Stromal cell of bone marrow (primary cell): ENCODE measurements at regions not wholly inside any gene's neighbourhood (a gene's known extent, or its start where the extent isn't known, plus 50 kb on each side); places are given as distances from the start of the nearest gene placed in this dataset.
A peak's percentile ranks its signal among the peaks of the same experiment; 100 is the strongest.

Experiments
- DNase-seq: peaks from one replicate; pipeline ENCODE4 v3.0.0-alpha.2; 2012; ENCODE audit warnings: low read depth

DNA sequence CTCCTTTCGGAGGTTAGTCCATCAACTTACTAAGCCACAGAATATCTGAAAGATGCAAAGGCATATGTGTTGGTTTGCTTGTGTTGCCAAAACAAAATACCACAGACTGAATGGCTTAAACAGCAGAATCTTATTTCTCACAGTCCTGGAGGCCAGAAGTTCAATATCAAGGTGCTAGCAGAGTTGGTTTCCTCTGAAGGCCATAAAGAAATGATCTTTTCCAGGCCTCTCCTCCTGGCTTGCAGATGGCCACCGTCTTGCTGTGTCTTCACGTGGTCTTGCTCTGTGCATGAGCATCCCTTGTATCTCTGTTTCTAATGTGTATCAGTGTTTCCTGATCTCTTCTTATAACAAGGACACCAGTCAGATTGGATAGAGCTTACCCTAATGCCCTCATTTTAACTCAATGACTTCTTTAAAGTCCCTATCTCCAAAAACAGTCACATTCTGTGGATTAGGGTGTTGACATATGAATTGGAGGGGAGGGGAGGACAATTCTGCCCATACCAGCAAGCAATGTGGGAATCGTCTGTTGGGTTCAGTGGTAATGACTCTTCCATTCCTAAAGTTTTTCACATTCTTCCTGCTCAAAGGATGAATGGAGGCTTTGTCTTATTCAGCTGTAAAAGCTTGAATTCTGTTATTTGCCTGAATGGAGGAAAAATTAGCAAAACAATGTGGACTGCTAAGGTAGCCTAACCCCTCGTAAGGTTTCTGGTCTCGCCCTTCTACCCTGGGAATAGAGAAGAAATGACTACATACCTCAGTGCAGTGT, 715.7 kb downstream of the DIAPH3 start:
- no peak for DNase-seq

DNA sequence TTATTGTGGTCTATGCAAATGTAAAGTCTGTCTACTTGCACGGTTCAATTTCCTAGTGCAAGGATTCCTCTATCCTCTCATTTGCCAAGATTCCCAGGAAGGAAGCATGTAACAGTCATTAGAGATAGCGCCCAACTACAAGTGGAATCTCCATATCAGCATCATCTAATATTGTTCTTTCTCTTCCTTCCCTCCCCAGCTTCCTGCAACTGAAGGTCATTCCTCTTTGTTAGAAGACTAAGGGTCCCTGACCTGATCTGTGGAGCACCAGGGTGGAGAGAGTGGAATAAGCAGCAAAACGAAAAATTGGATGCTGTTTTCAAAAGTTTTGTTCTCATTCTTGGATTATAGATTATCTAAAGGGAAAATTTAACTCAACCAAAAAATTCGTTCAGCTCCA, 714.0 kb downstream of the DIAPH3 start:
- no peak for DNase-seq

DNA sequence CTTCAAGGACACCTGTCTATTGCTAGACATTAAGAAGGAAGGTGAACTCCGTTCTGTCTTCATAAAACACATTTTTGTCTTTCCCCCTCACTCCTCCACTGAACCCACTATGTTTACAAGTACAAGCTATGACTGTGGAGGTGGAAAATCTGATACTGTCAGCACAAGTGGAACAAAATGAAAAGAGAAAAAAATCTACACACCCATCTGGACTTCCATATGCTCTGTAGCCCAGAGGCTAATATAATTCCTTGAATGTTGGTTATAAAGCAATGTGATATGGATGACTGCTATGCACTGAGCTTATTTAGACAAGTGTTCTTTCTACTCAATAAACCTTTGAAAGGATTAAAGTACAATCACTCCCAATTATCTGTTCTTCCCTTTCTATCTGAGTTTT, 713.5 kb downstream of the DIAPH3 start:
- DNase-seq = no peak

DNA sequence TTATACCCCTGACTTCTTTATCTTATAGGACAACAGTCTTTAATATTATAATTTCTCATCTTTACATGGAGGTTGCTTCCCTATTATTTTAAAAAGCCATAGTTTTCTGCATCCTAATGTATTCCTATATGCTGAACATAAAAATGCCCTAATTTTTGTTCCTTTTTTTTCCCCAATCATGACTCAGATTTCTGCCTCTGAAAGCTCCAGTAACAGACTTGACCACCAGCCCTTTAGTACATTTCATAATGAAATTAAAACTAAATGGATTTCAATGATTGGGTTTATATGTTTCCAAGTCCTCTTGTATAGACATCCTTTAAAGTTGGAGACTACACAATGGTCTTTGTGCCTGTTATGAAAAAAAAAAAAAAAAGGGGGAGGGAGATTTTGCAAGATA, 712.5 kb downstream of the DIAPH3 start:
- DNase-seq = no peak

DNA sequence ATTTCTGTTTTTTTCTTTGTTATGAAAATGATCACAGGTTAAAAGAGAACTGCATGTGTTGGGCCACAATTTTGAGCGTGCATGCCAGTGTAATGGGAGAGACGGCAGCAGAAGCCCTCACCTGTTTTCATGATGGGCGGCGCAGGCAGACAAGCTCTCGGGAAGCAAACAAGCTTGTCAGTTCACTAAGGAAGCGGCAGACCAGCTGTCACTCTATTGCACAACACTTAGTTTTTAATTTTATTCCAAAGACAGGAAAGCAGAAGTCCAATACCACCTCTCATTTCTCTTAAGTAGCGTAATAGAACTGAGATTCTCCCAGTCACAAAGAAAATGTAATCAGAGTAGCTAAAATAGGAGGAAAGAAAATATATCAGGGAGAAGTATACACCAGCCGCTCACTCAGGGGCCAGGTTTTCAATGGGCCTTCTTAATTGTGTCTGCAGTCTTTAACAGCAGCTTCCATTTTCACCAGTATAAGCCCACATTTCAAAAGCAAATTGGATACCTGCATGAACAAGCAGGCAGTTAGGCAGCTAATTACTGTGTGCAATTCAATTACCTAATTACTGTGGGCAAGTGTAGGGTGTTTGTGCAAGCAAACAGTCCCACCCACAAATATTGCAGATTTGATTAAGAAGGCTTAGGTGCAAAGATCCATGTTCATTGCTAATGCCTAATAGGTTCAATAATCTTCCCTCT, 711.4 kb downstream of the DIAPH3 start:
- no peak for DNase-seq

DNA sequence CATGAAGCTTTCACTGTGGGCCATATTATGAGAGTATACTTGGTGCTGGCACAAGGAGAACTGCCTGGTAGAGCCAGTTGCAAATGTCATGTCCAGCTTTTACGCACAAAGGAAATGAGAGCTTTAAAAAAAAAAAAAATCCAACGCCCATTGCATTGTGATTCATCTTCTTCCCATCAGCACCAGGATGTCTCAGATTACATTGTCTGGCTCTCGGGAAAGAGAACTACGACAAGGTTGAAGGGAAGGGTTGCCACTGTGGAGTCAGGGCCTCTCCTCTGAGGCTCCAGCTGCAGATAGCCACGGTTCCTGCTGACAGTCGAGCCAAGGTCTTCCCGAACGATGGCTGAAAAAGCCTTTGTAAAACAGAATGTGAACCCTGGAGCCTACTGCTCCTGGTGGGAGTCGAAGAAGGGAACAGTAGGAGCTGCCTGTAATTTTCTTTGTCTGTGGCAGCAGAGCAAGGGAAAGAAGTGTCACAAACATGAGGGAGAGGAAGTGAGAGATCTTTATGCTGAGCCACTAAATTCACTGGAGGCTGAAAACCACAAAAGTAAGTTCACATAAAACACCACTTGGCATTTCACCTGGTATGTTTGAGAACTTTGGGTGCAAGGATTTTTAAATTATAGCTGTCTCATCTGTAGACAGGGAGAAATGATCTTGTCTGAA, 704.7 kb downstream of the DIAPH3 start:
- peak; percentile 54 for DNase-seq

DNA sequence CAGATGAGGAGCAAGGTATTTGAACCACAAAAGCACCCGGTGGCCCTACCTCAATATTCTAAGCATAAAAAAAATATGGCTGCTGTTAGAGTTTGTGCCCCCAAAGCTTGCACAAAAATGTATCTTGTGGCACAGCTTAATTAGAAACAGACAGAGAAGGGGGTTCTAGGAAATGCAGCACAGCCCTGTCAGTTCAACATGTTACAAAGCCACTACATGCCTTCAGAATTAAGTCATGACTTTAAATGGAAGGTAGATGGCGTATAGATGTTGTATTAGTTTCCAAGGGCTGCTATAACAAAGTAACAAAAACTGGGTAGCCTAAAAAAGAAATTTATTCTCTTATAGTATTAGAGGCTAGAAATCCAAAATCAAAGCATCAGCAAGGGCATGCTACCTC, 703.8 kb downstream of the DIAPH3 start:
- DNase-seq = no peak

DNA sequence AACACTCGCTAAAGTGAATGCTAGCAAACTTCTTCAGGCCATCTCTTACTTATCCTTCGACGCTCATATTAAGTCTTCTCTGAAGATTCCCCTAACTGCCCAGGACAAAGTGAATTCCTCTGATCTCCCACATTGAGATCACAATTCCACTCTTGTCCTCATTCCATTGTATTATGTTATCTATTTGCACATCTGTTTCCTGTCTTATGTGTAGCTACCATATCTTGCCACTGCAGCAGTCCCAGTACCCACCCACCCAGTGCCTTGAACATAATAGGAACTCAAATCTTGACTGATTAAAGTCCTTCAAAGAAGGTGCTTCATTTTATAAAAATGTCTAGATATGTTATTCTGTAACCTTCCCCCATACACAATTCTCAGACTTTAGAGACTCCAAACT, 702.3 kb downstream of the DIAPH3 start:
- DNase-seq = no peak

DNA sequence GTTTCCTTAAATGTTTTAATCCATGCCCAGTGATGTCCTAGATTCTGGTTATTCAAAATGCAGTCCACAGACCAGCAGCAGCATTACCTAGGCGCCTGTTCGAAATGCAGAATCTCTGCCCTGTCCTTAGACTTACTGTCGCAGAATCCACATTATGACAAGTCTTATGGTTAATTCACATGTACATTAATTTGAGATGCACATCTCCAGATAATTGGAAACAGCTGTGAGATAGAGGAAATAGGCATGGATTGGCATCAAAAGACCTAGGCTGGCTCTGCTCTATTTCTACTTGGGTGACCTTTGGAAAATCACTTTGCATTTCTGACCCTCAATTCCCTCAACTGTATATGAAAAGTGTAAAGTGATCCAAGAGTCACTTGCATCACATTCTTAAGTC, 700.7 kb downstream of the DIAPH3 start:
- DNase-seq = no peak

DNA sequence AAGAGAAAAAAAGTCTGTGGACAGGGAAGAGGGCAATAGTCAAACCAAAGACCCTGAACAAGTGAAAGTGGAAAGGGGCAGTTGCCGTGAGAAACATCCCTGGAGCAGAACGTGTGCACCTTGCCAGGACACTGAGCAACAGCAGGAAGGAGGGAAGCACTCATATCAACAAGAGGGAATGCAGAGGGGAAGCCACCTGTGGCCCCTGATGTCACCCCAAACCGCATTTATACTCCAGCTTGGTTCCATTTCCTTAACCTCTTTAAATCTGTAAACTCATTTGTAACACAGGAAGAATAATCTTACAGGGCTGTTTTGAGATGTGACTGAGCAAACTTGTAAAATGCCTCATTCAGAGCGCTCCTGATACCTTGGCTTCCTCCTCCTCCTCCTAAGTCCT, 698.8 kb downstream of the DIAPH3 start:
- DNase-seq = no peak

DNA sequence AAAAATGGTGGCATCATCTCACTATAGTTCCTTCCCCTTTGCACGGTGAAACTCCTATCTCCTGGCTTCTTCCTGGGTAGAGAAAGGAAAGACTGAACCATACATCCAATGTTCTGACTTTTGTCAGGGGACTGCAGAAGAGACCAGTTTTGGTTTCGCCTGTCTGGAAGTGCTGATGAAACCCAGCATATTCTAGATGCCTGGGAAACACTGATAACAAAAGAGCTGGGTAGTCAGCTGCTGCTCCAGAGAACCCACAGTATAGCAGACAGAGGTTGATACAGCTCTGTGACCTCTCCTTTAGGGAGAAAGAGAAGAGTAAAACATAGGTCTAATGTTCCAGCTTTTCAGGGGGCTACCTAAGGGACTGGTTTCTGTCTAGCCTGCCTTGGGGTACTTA, 695.3 kb downstream of the DIAPH3 start:
- no peak for DNase-seq

DNA sequence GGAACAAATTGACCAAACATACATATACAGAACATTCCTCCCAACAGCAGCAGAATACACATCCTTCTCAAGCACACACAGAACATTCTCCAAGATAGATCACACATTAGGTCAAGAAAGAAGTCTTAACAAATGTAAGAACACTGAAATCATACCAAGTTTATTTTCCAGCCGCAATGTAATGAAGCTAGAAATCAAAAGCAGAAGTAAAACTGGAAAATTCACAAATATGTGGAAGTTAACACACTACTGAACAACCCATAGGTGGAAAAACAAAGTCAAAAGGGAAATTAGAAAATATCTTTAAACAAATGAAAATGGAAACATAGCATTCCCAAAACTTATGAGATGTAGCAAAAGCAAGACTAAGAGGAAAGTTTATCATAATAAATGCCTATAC, 692.6 kb downstream of the DIAPH3 start:
- DNase-seq = no peak

DNA sequence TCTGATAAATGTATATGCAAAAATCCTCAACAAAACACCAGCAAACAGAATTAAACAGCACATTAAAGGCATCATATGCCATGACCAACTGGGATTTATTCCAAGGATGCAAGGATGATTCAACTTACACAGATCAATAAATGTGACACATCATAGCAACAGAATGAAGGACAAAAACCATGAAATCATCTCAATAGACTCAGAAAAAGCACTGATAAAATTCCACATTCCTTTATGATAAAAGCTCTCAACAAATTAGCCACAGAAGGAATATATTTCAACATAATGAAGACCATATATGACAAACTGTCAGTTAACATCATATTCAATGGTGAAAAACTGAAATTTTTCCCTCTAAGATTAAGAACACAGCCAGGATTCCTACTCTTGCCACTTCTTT, 691.6 kb downstream of the DIAPH3 start:
- DNase-seq = no peak

DNA sequence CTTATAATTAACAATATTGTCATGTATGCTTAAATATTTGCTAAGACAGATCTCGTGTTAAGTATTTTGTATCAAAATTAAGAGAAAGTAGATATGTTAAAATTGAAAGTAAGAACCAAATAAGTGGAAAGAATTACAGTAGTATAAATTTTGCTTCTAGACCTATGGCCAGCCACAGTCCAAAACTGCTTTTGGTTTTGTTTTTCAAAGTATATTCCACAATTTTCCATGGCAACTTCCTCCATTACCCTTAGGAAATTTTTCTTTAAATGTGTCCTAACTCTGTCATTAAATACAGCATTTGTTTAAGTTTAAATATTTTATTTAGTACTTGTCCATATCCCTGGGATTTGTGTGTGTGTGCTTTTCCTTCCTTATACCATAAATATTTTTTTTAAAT, 689.0 kb downstream of the DIAPH3 start:
- DNase-seq = no peak

DNA sequence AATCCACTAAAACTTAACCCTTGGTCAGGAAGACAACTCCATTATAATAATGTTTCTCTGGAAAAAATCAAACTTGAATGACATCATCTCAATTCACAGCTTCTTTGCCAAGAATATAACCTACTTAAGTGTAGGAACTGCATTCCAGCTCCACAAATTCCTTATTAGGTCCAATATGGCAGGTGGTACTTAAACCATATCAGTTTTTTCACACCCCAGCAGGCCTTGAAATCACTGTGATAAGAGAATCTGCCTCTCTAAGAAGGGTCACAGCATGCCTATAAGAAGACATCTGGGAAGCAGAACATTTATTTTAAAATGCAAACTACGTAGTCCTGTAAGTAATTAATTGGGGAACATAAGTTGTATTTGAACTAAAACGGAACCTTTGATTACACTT, 687.8 kb downstream of the DIAPH3 start:
- no peak for DNase-seq

DNA sequence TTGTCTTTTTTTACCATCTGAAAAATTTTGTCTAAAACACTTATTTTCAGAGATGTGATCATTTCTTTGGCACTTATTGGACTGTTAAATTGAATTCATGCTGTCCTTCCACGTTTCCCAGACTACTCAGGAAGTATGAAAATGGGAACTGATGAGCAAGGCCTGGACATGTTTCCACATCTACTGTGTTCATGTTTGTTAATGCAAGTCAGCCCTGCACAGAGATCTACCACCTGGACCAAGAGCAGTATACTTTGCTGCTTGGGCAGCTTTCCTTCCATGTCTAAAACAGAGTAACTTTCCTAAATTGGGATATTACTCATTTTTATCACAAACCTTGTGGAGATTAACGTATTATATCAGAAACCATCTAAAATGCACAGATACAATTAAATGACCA, 687.4 kb downstream of the DIAPH3 start:
- DNase-seq = no peak

DNA sequence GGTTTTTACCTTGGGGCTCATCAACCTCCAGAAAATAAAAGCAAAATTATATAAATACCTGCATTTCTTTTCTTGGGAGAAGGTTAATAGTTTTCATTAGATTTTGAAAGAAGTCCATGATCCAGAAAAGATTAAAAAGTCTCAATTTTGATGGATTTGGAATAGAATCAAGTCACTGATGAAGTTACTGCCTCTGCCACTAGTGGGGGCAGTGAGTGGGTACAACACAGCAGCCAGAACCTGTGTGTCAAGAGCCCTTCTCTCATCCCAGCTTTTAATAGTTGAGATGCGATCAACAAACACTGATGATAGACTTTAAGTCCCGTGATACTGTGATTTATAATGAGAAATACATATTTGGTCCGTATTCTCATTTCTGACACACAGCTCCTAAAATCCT, 686.7 kb downstream of the DIAPH3 start:
- no peak for DNase-seq

DNA sequence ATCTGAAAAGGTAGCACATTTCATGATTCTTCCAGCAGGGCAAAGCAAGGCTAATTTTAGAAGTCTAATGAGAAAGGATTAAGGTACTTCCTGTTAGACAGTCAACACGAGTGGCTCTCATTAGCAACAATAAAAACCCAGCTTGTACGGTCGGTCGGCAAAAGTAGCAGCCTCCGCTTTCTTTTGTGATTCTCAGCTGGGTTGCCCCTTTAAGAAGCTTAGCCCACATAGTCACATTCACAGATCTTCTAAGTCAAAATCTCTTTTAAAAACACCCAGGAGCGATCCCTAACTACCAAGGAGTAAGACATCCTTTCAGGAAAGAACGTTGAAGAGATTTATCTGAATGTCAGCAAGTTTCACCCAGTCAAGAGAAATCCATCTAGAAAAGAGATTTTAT, 684.8 kb downstream of the DIAPH3 start:
- no peak for DNase-seq

DNA sequence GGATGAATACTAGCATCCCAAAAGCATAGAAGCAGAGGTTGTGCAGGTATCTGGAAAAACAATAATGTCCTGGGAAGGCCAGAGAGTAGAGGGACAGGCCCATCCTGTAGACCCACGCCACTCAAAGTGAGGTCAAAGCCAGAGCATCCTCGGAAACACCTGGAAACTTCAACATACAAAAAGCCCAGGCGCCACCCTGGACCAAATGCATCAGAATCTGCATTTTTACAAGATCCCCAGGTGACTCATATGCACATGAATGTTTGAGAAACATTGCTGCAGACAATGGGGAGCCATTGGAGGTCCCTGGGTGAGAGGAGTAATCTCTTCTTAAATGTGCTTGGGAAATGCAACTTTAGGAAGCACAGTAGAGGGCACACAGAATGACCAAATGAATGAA, 684.1 kb downstream of the DIAPH3 start:
- DNase-seq = no peak

DNA sequence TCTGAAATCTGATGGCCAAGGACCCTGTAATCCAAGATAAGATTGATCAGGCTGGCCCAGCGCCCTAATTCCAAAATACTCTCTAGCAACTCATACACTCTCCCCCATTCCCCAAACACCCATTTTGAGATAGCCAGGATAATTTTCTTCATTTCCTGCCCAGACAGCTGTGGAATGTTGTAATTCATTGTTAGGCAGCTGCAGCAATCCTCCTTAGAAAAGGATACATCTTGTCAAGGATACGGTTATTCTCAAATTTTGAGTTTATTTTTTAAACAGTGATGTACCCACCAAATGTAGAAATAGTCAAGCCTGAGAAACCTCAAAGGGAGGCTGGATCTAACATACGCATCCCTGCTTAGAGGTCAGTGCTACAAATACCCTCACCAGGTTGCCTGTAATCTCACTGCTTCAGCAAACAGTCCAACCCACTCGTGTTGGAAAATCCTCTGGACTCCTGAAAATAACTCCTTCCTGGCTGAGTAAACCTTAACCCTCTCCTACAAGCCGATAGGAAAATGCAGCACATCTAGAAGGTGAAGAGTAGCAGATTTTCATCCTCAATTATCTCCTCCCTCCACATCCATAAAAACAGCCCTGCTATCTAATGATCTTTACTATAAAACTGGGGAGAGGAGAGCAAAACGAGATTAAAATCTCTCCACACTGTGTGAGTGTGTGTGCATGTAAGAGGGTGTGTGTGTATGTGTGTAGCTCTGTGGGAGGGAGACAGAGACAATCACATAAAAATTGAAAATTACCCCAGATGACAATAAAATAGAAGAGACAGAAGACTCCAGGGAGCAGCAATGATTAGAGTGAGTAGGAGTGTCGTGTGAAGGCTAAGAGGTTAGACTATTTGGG, 683.1 kb downstream of the DIAPH3 start:
- DNase-seq = no peak

DNA sequence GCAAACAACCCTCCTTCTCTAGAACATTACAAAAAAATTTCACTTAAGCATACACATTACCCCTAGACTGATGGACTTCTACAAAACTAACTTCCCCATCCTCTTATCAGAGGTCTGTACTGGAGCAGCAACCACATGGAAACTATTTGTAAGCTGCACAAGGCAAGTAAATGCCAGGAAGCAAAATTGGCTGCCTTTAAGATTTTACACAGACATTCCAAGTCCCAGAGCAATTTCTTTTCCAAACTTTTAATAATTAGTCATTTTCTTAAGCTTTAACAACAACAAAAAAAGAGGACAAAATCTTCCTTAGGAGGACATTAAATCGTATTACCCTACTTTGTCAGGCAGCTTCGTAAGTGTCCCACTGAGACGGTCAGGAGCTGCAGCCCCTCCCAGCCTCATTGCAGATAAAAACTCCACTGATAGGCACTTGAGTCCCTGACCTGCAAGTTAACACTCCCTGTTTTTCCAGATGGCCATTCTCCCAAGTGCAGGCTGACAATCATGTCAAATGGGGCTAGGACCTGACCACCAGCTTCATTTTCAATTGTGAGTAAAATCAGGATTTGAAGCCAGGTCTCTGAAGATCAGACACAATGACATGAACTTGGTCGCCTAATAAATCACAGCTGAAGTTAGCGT, 680.1 kb downstream of the DIAPH3 start:
- DNase-seq = peak; percentile 7

DNA sequence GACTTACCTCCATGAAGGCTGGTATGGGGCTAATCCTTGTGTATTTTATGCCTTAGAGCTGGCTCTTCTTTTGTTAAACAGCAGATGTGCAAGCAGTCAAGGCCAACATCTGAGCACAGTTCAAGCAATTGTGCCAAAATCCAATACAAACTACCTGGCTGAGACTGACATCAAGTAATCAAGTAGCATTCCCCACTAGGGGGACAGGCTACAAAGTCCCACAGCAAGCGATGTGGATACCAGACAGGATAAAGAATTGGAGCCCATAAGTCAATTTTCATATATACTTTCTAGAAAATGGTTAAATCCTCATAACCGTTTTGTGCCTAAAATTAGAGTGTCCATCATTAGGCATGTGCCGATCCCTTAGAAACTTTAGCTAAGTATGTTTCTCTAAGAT, 675.8 kb downstream of the DIAPH3 start:
- no peak for DNase-seq
